Type B pancreatic cell (in vitro differentiated cells): ENCODE measurements at regions not wholly inside any gene's neighbourhood (a gene's known extent, or its start where the extent isn't known, plus 50 kb on each side); places are given as distances from the start of the nearest gene placed in this dataset.

Experiments used
- DNase-seq: peaks from one replicate; pipeline ENCODE4 v3.0.0; 2021; ENCODE audit warnings: mixed read lengths; ENCODE audit not compliant: unreplicated experiment; ENCODE audit errors: extremely low spot score
- H3K27ac Mint-ChIP-seq: 2 replicates; pipeline ENCODE4 v1.8.0; 2021; ENCODE audit warnings: mild to moderate bottlenecking, mixed read lengths
- H3K27me3 Mint-ChIP-seq: 2 replicates; pipeline ENCODE4 v1.8.0; 2021; ENCODE audit warnings: mixed read lengths
- H3K36me3 Mint-ChIP-seq: 2 replicates; pipeline ENCODE4 v1.8.0; 2021; ENCODE audit warnings: mixed read lengths
- H3K4me1 Mint-ChIP-seq: one replicate; pipeline ENCODE4 v1.8.0; 2021; ENCODE audit warnings: mixed read lengths; ENCODE audit not compliant: unreplicated experiment
- H3K4me3 Mint-ChIP-seq: 2 replicates; pipeline ENCODE4 v1.8.0; 2021; ENCODE audit warnings: mild to moderate bottlenecking, mixed read lengths
- H3K9me3 Mint-ChIP-seq: 2 replicates; pipeline ENCODE4 v1.8.0; 2021; ENCODE audit warnings: mixed read lengths
- CTCF ChIP-seq: fragments of 200-600 bp; sonication (generic); conservative IDR thresholded peaks from 2 replicates; pipeline ENCODE4 v1.5.0; 2021; ENCODE audit warnings: antibody characterized with exemption, mild to moderate bottlenecking

GRCh38 chr2:62568983-62569837 lies 63.2 kb upstream of the TMEM17 start:
- no peaks in the 10 kb centered on the region for H3K36me3 Mint-ChIP-seq
- peaks cover 39% of the 10 kb centered on the region for H3K27me3 Mint-ChIP-seq
- peaks cover 4% of the 10 kb centered on the region for H3K9me3 Mint-ChIP-seq
- no peak for TF ChIP-seq CTCF
- peaks cover 14% of the 10 kb centered on the region for H3K4me1 Mint-ChIP-seq
- peak overlapping the region; percentile 74 for H3K27ac Mint-ChIP-seq
- DNase-seq, result no peak
- H3K4me3 Mint-ChIP-seq, result peak overlapping the region; percentile 2

GRCh38 chr2:62568074-62568473 lies 62.1 kb upstream of the TMEM17 start:
- H3K4me1 Mint-ChIP-seq, result peaks cover 14% of the 10 kb centered on the region
- TF ChIP-seq CTCF, result no peak

GRCh38 chr2:62567669-62568068 lies 61.7 kb upstream of the TMEM17 start:
- H3K27me3 Mint-ChIP-seq, result peaks cover 32% of the 10 kb centered on the region
- H3K36me3 Mint-ChIP-seq, result no peaks in the 10 kb centered on the region
- no peak overlapping the region for H3K27ac Mint-ChIP-seq
- H3K9me3 Mint-ChIP-seq, result peaks cover 4% of the 10 kb centered on the region
- H3K4me1 Mint-ChIP-seq, result peaks cover 14% of the 10 kb centered on the region
- DNase-seq, result no peak
- no peak for TF ChIP-seq CTCF
- no peak overlapping the region for H3K4me3 Mint-ChIP-seq

More at GRCh38 chr2:62568074-62568473, 62.1 kb upstream of the TMEM17 start:
- DNase-seq, result no peak
- H3K9me3 Mint-ChIP-seq, result peaks cover 4% of the 10 kb centered on the region
- H3K36me3 Mint-ChIP-seq, result no peaks in the 10 kb centered on the region
- no peak overlapping the region for H3K4me3 Mint-ChIP-seq
- no peak overlapping the region for H3K27ac Mint-ChIP-seq
- peaks cover 36% of the 10 kb centered on the region for H3K27me3 Mint-ChIP-seq

- Mint-ChIP-seq H3K27me3 (peaks cover 27% of the 10 kb centered on the region), H3K9me3 (peaks cover 4% of the 10 kb centered on the region), H3K36me3 (no peaks in the 10 kb centered on the region), H3K4me3 (no peak overlapping the region), H3K4me1 (peaks cover 14% of the 10 kb centered on the region), H3K27ac (no peak overlapping the region)
- DNase-seq, result no peak
- no peak for TF ChIP-seq CTCF
These were observed 60.9 kb upstream of the TMEM17 start for GRCh38 chr2:62566847-62567246.

- no peak overlapping the region for H3K4me3 Mint-ChIP-seq
- no peak for DNase-seq
- TF ChIP-seq CTCF, result no peak
- H3K27ac Mint-ChIP-seq, result no peak overlapping the region
- peaks cover 16% of the 10 kb centered on the region for H3K27me3 Mint-ChIP-seq
- peaks cover 4% of the 10 kb centered on the region for H3K9me3 Mint-ChIP-seq
- no peaks in the 10 kb centered on the region for H3K36me3 Mint-ChIP-seq
- peaks cover 14% of the 10 kb centered on the region for H3K4me1 Mint-ChIP-seq
These were observed 59.4 kb upstream of the TMEM17 start for GRCh38 chr2:62565309-62565908.
